ENCODE measurements at regions not wholly inside any gene's neighbourhood (a gene's known extent, or its start where the extent isn't known, plus 50 kb on each side); places are given as distances from the start of the nearest gene placed in this dataset.

- peaks cover 4 to 6% (median 5%) of the 10 kb centered on the region in 4 donors for H3K4me1 ChIP-seq
- DNase-seq (ENCODE audit: extremely low spot score): no peak
- TF ChIP-seq POLR2AphosphoS5 (IDR thresholded peaks at IDR 0.05) (no peak), EP300 (IDR thresholded peaks at IDR 0.05) (no peak), CTCF (IDR thresholded peaks at IDR 0.05) (no peak), POLR2A (IDR thresholded peaks at IDR 0.05; ENCODE audit: low read depth) (no peak)
- intact Hi-C loops (cut with DNase I): no loop called here
- H3K27ac ChIP-seq (replicated peaks in 1 of 4): no peak overlapping the region
- no peaks in the 10 kb centered on the region for H3K36me3 ChIP-seq
- no peaks in the 10 kb centered on the region for H3K9me3 ChIP-seq
- whole genome bisulfite sequencing: 56% methylated on average over 3 of the region's 3 CpGs
- no peaks in the 10 kb centered on the region for H3K27me3 ChIP-seq
- H3K4me3 ChIP-seq: no peak overlapping the region
These were observed 331.8 kb downstream of the GJA1 start for GRCh38 chr6:121767211-121767610.

GRCh38 chr6:121770943-121771342, 335.5 kb downstream of the GJA1 start:
- intact Hi-C loops (cut with DNase I): no loop called here
- Histone ChIP-seq H3K9me3 (no peaks in the 10 kb centered on the region), H3K36me3 (no peaks in the 10 kb centered on the region), H3K4me1 (peaks cover 4 to 6% (median 5%) of the 10 kb centered on the region in 4 donors), H3K27me3 (no peaks in the 10 kb centered on the region), H3K4me3 (no peak overlapping the region), H3K27ac (replicated peaks in 1 of 4) (no peak overlapping the region)
- TF ChIP-seq EP300 (IDR thresholded peaks at IDR 0.05) (no peak), POLR2A (IDR thresholded peaks at IDR 0.05; ENCODE audit: low read depth) (no peak), CTCF (IDR thresholded peaks at IDR 0.05) (no peak), POLR2AphosphoS5 (IDR thresholded peaks at IDR 0.05) (no peak)
- 93% methylated on average over 2 of the region's 2 CpGs for WGBS
- DNase-seq (ENCODE audit: extremely low spot score): no peak

GRCh38 chr6:121771937-121772720, 336.7 kb downstream of the GJA1 start:
- H3K9me3 ChIP-seq: no peaks in the 10 kb centered on the region
- intact Hi-C loops (cut with DNase I): no loop called here
- WGBS: 73% methylated on average over 4 of the region's 4 CpGs

GRCh38 chr6:121776054-121776453, 340.6 kb downstream of the GJA1 start:
- WGBS: 91% methylated on average over 2 of the region's 2 CpGs
- Histone ChIP-seq H3K27ac (replicated peaks in 1 of 4) (no peak overlapping the region), H3K9me3 (peaks cover 0 to 11% (median 4%) of the 10 kb centered on the region in 4 donors), H3K36me3 (no peaks in the 10 kb centered on the region), H3K27me3 (no peaks in the 10 kb centered on the region), H3K4me1 (peaks cover 11 to 15% (median 13%) of the 10 kb centered on the region in 4 donors), H3K4me3 (no peak overlapping the region)
- TF ChIP-seq POLR2AphosphoS5 (IDR thresholded peaks at IDR 0.05): no peak
- no peak for TF ChIP-seq EP300 (IDR thresholded peaks at IDR 0.05)
- no peak for TF ChIP-seq POLR2A (IDR thresholded peaks at IDR 0.05; ENCODE audit: low read depth)
- no peak for TF ChIP-seq CTCF (IDR thresholded peaks at IDR 0.05)
- intact Hi-C loops (cut with DNase I): no loop called here
- DNase-seq (ENCODE audit: extremely low spot score): no peak

More at GRCh38 chr6:121771937-121772720, 336.7 kb downstream of the GJA1 start:
- no peak overlapping the region for H3K27ac ChIP-seq (replicated peaks in 1 of 4)
- no peak overlapping the region for H3K4me3 ChIP-seq
- H3K27me3 ChIP-seq: no peaks in the 10 kb centered on the region
- peaks cover 2 to 4% (median 4%) of the 10 kb centered on the region in 4 donors for H3K4me1 ChIP-seq
- TF ChIP-seq POLR2A (IDR thresholded peaks at IDR 0.05; ENCODE audit: low read depth): no peak
- no peak for TF ChIP-seq CTCF (IDR thresholded peaks at IDR 0.05)
- no peak for TF ChIP-seq EP300 (IDR thresholded peaks at IDR 0.05)
- no peak for TF ChIP-seq POLR2AphosphoS5 (IDR thresholded peaks at IDR 0.05)
- DNase-seq (ENCODE audit: extremely low spot score): no peak
- H3K36me3 ChIP-seq: no peaks in the 10 kb centered on the region
